ELR (cell line): ENCODE measurements at regions not wholly inside any gene's neighbourhood (a gene's known extent, or its start where the extent isn't known, plus 50 kb on each side); places are given as distances from the start of the nearest gene placed in this dataset.

Experiments
- DNase-seq: peaks from one replicate; pipeline ENCODE4 v3.0.0-alpha.2; 2015; ENCODE audit warnings: low read depth

DNA sequence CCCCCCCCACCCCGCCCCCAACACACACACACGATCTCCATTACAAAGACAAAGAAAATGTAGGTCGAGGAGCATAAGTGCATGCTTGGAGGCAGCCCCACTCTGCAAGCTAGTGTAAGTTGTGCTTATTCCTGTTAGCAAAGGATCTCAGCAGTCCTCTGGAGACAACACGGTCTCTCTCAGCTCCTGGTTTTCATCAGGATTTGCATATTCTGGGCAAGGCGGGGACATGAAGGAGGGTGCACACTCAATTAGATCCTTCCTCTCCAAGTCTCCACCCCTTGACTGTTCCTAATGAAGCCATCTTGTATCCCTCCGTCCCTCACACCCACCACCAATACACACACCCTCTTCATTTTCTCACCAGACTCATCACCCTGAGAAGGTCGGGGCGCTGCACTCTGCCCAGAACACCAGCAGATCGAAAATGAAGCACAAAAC is 63.8 kb downstream of the MRPL46 start:
- no peak for DNase-seq

DNA sequence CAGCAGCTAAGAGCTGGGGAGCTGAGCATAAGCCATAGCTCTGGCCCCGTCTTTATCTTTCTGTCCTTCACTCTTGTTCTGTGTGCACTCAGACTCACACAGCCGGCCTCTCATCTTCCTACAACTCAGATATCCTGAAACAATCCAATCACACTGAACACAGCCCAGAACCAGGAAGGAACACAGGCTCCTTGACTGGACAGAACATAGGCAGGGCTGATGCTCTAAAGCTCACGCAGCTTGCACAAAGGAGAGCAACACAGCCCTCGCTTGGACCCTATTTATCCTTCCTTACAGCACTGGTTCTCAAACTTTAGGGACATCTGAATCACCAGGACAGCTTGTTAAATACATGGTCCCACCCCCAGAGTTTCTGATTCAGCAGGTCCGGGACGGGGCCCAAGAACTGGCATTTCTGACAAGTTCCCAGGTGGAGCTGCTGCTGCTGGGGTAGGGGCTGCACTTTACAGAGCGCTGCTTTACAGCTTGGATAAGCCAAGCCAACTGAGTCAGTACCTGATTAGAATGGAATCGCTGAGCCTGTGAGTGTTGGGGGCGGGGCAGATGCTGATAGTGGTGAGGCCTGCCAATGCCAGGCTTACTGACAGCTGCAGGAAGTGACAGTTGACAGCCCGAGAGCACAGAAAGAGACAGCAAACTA is 65.1 kb downstream of the MRPL46 start:
- no peak for DNase-seq

DNA sequence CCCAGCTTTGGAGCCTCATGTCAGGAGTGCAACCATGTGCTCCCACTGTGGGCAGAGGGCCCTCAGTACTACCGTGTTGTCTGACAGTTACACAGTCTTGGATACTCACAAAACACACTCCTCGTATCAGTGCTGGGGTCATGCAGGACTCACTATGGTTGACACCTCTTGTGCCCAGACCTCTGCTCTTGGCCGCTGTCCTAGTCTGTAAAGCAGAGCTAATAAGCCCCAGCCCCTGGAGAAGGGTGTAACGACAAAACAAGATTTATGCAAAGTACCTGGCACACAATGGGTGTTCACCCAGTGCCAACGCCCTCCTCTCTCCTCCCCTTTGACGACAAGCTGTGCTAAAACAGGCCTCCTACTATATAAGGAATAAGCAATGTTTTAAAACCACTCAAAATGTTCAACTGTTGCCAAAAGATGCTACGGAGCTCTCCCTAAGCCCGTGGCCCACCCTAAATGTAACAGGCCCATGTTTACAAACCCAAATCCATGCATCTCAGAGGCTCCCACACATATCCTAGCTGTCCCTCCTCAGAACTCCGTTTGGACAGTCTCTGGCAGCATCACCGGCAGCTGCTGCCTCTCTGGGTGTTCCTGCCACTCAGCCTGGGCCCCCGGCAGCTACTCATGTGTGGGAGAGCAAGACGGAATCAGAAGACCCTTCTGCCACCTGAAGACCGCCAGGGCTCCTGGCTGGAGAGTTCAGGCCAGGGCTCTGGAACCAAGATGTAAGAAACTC is 65.8 kb downstream of the MRPL46 start:
- DNase-seq: no peak

DNA sequence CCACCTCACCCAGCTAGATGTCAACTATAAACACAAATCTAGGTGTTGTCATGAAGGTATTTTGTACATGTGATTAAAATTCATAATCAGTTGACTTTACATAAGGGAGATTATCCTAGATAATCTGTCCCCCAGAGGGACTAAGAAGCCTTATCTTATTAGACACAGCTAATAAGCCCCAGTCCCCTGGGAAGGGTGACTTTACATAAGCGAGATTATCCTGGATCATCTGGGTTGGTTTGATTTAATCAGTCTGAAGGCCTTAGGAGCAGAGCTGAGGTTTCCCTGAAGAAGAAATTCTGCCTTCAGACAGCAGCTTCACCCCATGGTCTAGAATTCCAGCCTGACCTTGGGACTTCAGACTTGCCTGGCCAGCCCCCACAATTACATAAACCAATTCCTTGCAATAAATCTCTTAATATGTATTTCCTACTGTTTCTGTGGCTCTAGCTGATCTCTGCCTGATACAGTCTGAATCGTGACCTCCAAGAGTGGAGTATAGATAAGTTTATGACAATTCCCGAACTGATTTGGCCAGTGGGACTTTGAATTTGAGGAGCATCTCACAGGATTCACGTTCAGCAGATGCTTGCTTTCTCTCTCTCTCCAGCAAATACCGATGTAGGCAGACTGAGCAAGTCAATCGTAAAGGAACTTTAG is 66.5 kb downstream of the MRPL46 start:
- no peak for DNase-seq

DNA sequence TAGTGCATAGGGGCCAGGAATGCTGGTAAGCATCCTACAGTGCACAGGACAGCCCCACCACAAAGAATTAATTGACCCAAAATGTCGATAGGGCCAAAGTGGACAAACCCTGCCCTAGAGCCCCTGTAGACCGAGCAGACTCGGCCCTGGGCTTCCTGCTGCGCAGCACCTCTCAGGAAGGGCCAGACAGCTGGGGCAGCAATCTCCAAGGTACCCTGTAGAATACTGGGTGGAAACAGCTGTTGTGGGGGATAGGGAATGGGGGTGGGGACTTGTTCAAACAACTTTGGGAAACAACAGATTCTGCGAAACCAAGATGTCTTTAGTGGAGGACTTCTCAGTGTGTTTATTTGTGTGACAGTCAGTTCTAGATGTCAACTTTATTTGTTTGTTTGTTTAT is 67.1 kb downstream of the MRPL46 start:
- no peak for DNase-seq

DNA sequence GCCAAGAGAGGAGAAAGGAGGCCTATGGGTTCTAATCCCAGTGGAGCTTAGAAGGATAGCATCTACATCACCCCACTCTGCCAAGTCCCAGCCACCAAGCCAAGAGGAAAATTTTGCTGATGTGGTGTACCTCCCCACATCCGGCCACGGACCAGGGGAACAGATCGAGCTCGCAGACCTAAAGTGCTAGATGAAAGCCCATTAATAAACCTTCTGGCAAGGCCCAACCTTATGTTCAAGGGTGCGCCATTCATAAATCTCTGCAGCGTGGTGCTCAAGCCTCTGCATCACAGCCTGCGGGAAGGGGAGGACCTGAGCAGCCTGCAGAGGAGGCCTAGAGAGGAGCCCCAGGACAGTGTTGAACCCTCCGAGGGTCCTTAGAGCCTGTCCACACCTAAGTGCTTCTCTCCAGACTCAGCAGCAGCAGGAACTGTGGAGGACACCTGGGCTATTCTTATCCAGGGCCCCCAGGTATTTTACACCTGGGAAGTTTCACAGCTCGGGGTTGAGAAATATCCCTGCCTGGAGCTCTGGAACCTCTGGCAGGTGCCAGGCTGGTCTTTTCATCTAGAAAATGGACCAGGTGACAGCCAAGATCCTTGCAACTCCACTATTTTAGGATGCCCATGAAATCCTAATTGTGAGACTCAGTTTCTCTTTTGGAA is 68.0 kb downstream of the MRPL46 start:
- no peak for DNase-seq

DNA sequence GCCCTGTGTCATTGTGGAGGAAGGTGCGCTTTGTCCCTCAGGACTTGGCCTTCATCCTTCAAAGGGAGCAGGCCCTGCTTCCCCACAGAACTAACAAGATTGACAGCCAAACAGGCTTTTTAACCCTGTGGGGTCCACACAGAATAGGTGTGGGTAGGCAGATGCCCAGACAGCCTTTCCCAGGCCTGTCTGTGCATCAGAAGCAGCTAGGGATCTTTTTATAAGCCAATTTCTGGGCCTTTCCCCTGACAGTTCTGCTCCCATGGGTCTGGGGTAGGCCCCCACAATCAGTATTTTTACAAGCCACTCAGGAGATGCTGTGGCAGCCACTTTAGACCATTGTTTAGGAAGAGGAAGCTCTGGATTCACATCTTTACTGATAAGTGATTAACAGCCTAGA is 69.2 kb downstream of the MRPL46 start:
- no peak for DNase-seq

DNA sequence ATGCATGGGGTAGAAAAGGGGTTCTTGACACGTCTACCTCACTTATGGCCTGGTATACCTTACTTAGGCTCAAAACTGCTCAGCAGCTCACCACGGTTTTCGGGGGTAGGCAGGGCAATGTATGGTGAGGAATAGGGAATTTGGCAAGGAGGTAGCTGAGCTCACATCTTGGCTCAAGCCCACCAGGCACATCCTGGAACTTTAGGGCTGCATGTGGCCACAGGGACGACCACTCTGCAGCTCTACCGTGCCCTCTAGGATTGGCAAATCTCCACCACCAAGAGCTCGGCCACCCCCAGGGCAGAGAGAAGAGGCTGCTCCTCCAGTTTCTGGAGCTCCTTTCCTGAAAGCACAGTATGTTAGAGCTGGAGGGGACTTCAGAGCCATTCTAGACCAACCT is 69.7 kb downstream of the MRPL46 start:
- DNase-seq: no peak

DNA sequence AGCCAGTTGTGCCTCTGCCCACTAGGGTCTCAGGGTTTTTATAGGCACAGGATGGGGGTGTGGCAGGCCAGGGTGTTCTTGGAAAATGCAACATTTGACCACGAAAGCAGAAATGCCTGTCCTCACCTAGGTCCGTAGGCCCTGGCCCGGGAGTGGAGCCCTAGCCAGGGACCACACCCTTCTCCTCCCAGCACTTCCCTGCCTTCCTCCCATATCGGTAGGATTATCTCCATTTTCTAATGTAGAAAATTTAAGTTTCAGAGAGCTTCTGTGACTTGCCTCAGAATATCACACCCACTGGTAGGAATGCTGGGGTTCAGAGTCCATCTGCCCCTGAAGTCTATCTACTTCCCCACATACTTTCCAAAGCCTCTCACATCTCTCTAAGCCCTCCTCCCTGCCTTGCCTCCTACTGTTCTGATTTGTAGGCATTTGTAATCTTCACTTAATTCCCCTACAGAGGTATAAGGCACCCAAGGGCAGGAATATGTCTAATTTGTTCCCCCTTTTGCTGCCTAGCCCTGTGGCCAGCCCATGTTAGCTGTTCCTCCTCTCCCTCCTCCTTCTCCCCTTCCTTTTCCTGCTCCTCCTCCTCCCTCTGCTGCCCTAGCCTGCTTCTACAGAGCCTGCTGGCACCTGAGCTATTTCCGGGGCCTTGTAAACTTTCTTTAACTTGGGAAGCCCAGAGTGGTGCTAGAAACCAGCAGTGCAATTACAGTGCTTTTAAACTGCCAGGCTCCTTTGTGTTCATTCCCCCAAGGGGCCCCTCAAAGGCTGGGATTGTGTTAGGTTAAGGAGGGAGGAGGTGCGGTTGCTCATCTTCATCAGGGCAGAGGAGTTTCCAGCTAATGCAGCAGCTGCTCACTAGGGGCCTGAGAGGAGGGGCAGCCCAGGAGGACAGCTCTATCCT is 71.1 kb downstream of the MRPL46 start:
- DNase-seq: no peak

DNA sequence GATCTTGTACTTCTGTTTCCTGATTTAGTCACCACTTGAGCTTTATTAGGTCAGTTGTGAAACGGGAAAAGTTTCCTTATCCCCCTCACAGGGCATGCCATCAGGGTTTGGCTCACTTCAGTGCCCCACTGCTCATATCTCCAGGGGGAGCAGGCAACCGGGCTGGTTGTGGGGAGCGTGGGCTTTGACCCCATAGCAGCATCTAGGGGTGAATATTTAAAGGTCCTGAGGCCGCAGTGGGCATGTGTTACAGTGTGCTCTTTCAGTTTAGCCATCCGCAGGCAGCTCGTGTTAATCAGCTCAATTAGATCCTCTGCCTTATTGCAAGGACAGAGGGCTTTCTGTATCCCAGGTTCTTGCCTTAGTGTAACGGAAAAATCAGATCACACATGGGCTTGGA is 71.9 kb downstream of the MRPL46 start:
- DNase-seq: no peak

DNA sequence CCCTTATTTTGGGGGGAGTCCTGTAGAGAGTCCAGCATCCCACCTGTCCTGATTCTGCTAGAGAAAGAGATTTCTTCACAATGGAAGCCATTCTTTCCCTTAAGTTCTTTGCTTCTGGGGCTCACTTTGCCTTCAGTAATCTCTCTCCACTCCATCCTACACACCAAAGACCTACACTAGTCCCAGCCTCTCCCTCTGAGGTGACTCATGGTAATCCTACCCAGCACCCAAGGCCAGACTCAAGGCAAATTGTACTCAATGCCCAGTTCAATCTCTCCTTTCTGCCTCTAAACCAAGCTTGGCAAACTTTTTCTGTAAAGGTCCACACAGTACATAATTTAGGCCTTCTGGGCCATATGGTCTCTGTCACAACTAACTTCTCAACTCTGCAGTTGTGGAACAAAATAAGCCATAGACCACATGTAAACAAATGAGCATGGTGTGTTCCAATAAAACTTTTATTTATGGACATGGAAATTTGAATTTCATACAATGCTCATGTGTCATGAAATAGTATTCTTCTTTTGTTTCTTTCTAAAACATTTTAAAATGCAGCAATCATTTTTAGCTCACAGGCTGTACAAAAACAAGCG is 72.5 kb downstream of the MRPL46 start:
- peak; percentile 6 for DNase-seq

DNA sequence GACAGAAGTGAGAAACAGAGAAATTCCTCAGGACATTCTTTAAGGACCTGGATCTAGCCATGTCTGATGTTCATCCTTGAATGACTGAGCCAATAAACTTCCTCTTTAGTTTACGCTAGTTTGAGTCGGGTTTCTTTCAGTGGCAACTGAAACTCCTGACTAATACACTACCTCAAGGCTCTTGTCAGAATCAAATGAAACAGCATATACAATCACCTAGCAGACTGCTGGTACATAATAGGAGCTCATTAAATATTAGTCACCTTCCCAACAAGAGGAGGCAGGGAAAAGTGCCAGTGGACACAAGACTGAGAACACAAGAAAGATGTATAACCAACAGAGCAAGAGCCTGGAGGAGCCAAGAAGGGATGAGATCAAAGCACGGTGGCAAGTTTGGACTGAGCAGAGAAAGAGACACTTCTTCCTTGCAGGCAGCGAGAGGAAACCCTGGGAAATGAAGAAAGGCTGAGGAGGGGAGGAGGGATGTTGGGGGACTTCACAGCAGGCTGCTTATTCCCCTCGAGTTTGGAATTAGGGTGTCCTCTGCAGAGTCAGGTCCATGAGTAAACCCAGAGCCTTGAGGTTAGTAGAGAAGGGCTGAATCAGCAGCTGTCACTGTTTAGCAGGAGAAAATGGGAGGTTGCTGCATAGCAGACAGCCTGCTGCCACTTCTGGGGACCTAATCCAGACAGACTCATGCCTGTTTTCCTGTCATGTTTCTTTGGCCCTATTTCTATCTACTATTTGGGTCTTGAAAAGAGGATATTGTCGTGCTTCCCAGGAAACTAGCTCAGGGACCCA is 73.3 kb downstream of the MRPL46 start:
- DNase-seq: no peak

DNA sequence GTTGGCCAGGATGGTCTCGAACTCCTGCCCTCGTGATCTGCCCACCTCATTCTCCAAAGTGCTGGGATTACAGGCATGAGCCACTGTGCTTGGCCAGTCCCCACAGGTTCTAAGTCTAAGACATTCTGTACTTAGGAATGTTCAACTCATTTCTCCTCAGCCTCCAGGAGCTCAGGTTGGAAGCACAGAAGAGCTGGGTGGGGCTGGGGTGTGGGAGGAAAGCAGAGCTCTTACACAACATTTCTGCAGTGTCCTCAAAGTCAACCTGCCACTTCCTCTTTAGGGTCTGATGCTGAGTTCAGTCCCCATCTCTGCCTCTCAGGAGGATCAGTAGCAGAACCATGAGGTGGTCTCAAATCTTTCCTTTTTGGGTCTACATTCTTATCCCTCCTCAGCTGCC is 75.5 kb downstream of the MRPL46 start:
- no peak for DNase-seq

DNA sequence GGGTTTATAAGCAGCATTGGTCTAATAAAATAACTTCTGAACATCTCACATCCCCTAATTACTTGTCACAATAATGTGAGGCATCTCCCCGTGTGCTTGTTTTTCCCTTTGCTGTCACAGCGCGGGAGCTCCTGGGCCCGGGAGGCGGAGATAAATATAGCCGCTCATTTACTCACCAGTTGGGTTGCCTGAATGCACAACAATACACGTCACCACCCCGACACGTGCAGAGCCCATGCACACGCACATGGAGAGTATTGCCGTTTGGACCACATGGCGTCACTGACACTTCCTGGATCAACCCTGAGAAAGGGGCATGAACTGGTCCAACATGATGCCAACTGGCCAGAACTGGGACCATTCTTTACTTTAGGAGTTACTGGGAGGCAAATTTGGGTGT is 76.2 kb downstream of the MRPL46 start:
- DNase-seq: no peak

DNA sequence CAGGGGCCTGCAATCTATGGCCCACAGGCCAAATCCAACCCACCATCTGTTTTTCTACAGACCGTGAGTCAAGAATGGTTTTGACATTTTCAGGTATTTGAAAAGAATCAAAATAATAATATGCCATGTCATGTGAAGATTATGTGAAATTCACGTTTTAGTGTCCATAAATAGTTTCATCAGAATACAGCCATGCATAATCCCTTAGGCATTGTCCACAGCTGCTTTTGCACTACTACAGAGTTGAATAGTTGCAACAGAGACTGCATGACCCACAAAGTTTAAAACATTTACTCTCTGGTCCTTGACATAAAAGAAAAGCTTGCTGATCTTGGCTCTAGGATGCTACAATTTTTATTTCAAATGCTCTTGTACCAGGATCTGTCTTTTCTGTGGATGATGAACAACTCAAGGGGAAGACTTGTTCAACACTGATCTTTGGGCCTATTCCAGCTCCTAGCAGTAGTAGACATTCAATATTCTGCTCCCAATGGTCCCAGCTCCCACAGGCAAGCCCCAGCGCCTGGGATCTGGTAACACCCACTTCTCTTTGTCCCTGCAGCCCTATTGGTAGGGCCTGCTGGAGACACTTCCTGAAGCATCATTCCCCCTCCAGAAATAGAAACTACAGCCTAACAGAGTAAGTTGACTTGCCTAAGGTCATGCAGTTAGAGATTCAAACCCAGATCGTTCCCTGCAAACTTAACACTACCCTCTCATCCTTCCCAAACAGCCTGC is 76.9 kb downstream of the MRPL46 start:
- no peak for DNase-seq

DNA sequence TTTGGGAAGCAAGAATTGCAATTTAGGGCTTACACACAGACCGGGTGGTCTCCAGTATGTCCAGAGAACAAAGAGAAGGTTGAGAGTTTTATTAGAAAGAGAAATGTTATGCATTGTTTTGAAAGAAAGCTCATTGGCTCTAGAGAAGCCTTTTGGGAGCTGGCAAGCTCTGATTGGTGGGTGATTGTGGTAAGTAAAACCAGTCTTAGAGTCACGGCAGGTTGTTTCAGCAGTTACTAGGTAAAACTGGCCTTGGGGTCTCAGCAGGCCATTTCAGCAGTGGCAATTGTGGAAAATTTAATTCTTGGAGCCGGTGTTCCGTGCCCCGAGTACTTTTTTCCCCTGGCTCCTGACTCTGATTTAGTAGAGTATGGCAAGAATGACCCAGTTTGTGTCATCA is 78.1 kb downstream of the MRPL46 start:
- DNase-seq: no peak

DNA sequence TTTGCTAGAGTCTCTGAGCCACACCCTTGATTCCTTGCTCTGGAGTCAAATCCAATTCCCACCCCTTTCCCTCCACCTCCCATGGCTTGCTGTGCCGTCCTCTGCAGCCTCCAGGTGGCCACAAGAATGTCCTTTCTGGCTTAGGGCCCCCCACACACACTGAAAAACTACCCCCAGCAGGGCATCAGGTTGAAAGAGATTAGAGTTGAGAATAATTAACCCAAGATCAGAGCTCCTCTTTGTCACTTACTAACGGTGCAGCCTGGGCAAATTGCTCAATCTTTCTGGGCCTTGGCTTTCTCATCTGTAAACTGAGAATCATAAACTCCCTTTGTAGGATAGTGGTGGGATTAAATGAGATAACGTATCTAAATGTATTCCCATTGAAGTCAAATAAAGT is 78.5 kb downstream of the MRPL46 start:
- no peak for DNase-seq

DNA sequence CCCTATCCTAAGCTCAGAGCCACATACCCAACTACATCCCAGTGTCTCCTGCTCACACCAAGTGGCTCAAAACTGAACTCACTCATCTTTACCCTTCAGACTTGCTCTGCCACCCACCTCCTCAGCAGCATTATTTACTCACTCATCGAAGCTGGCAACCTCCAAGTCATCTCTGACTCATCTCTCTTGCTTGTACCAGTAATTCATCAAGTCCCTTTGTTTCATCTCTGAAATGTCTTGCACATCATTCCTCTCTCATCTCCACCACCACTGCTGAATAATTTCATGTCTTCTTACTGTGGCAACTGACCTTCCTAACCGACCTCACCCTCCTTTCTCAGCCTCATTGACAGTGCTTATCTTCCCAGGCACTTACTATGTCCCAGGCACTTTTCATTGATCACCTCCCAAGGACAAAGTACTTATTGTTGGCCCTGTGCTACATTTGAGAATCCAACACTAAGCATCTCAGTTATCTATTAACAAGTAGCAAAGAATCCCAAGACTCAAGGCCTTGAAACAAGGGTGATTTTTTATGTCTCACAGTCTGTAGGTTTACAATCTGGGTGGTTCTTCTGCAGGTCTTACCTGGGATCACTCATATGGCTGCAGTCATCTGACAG is 82.0 kb downstream of the MRPL46 start:
- DNase-seq: peak; percentile 62

DNA sequence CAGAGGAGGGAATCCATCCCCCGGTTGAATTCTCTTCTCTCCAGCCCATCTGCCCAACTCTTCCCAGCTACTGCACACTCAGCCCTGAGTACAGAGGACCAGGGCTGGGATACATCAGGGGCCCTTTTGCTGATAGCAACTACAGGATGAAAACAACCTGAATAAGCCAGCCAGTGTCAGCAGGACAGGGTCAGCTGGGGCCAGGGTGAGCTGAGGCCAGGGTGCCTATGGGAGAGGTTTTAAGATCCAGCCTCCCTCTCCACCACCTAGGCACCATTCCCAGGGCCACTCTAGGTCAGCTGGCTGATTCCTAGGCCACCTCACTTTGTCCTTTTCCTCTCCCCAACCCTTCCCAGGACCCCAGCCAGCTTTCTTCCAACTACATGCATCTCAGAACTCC is 83.8 kb downstream of the MRPL46 start:
- DNase-seq: no peak
